Keratinocyte (primary cell): ENCODE measurements at regions not wholly inside any gene's neighbourhood (a gene's known extent, or its start where the extent isn't known, plus 50 kb on each side); places are given as distances from the start of the nearest gene placed in this dataset.

Source experiments
- DNase-seq: peaks from one replicate; pipeline ENCODE4 v3.0.0-alpha.2; 2011; ENCODE audit warnings: low read depth, missing footprints, low spot score
- FAIRE-seq: peaks from 2 replicates; lab custom pipeline; 2011; peaks lifted over from hg19 to GRCh38; lab: Jason Lieb, UNC
- H2AFZ ChIP-seq: 2 replicates; pipeline ENCODE4 v1.6.0; 2012; ENCODE audit warnings: low read length, control low read depth, inconsistent platforms; ENCODE audit not compliant: control insufficient read depth
- H3K27ac ChIP-seq: 2 replicates; pipeline ENCODE4 v1.5.1; 2011; ENCODE audit warnings: low read length; ENCODE audit not compliant: control insufficient read depth, insufficient read depth
- H3K27me3 ChIP-seq: 3 replicates; pipeline ENCODE4 v1.6.0; 2011; ENCODE audit warnings: low read length; ENCODE audit not compliant: control insufficient read depth, insufficient read depth; ENCODE audit errors: extremely low read depth
- H3K36me3 ChIP-seq, 2 experiments: 2 replicates in 1 of 2; 3 replicates in 1 of 2; pipeline ENCODE4 v1.5.1; 2011; ENCODE audit warnings: low read length in 2 of 2, mild to moderate bottlenecking in 1 of 2; ENCODE audit not compliant: control insufficient read depth in 2 of 2, insufficient read depth in 2 of 2; ENCODE audit errors: extremely low read depth in 1 of 2
- H3K4me1 ChIP-seq: 3 replicates; pipeline ENCODE4 v1.5.1; 2011; ENCODE audit warnings: low read length; ENCODE audit not compliant: control insufficient read depth, insufficient read depth; ENCODE audit errors: extremely low read depth
- H3K4me2 ChIP-seq: 3 replicates; pipeline ENCODE4 v1.6.0; 2011; ENCODE audit warnings: low read depth, low read length; ENCODE audit not compliant: control insufficient read depth, insufficient read depth; ENCODE audit errors: extremely low read depth
- H3K4me3 ChIP-seq, 3 experiments: fragments of 200-600 bp in 1 of 3; sonication (generic) in 1 of 3; 2 replicates in 2 of 3; 3 replicates in 1 of 3; pipeline ENCODE4 v1.5.1; 2011 to 2016; ENCODE audit warnings: low read length in 3 of 3, mild to moderate bottlenecking in 3 of 3, control low read depth in 2 of 3, inconsistent platforms in 1 of 3, low read depth in 1 of 3, mixed read lengths in 1 of 3, mixed run types in 1 of 3, moderate library complexity in 1 of 3; ENCODE audit not compliant: control insufficient read depth in 2 of 3, insufficient read depth in 2 of 3; ENCODE audit errors: extremely low read depth in 1 of 3
- H3K79me2 ChIP-seq: 2 replicates; pipeline ENCODE4 v1.6.0; 2012; ENCODE audit warnings: low read length; ENCODE audit not compliant: control insufficient read depth, insufficient read depth
- H3K9ac ChIP-seq: 3 replicates; pipeline ENCODE4 v1.6.0; 2011; ENCODE audit warnings: low read length; ENCODE audit not compliant: control insufficient read depth, insufficient read depth; ENCODE audit errors: extremely low read depth
- H3K9me1 ChIP-seq: 3 replicates; pipeline ENCODE4 v1.6.0; 2011; ENCODE audit warnings: low read length; ENCODE audit not compliant: control insufficient read depth, insufficient read depth; ENCODE audit errors: extremely low read depth
- H3K9me3 ChIP-seq: 2 replicates; pipeline ENCODE4 v1.5.1; 2012; ENCODE audit warnings: low read depth, low read length; ENCODE audit not compliant: control insufficient read depth
- H4K20me1 ChIP-seq: 3 replicates; pipeline ENCODE4 v1.6.0; 2011; ENCODE audit warnings: low read length; ENCODE audit not compliant: control insufficient read depth, insufficient read depth; ENCODE audit errors: extremely low read depth
- CTCF ChIP-seq, 3 experiments: IDR thresholded peaks in 1 of 3; conservative IDR thresholded peaks in 1 of 3; optimal IDR thresholded peaks in 1 of 3; 2 replicates in 2 of 3; 3 replicates in 1 of 3; pipeline versions ENCODE3 to v1.5.1; 2011; ENCODE audit warnings: low read length in 3 of 3, mild to moderate bottlenecking in 3 of 3, moderate library complexity in 2 of 3, control low read depth in 1 of 3, inconsistent platforms in 1 of 3; ENCODE audit not compliant: insufficient read depth in 2 of 3; ENCODE audit errors: extremely low read depth in 1 of 3
- EZH2 ChIP-seq: IDR thresholded peaks from one replicate; pipeline ENCODE4 v1.6.1; 2012; ENCODE audit warnings: inconsistent platforms, mild to moderate bottlenecking, low read length, moderate library complexity
- dilution Hi-C: fragments of 300-500 bp; cut with MboI; formaldehyde crosslinking; loops from one replicate; pipeline ENCODE4 v1.7.0; 2020; ENCODE audit warnings: low sequenced_read_pairs; ENCODE audit not compliant: extremely low pct_ligation_motif_present

- no peak overlapping the region for H3K4me2 ChIP-seq
- DNase-seq (no peak), FAIRE-seq (no peak)
- H3K27me3 ChIP-seq: no peaks in the 10 kb centered on the region
- H3K79me2 ChIP-seq: no peaks in the 10 kb centered on the region
- peaks cover 18% of the 10 kb centered on the region for H3K4me1 ChIP-seq
- no peak overlapping the region for H2AFZ ChIP-seq
- no peak overlapping the region for H3K27ac ChIP-seq
- H3K9ac ChIP-seq: no peak overlapping the region
- no peaks in the 10 kb centered on the region for H4K20me1 ChIP-seq
- no peaks in the 10 kb centered on the region for H3K9me3 ChIP-seq
- dilution Hi-C loops: no loop called here
- TF ChIP-seq CTCF (optimal IDR thresholded peaks at IDR 0.05 in 1 of 3, IDR thresholded peaks at IDR 0.05 in 1 of 3, conservative IDR thresholded peaks at IDR 0.05 in 1 of 3; ENCODE audit: extremely low read depth in 1 of 3, insufficient read depth in 2 of 3, low read length in 3 of 3) (no peak), EZH2 (no peak)
- H3K9me1 ChIP-seq: no peaks in the 10 kb centered on the region
- H3K36me3 ChIP-seq: no peaks in the 10 kb centered on the region
- no peak overlapping the region for H3K4me3 ChIP-seq
Measured at GRCh38 chr17:62887437-62887836, 78.6 kb upstream of the TANC2 start.

- Histone ChIP-seq H3K79me2 (no peaks in the 10 kb centered on the region), H3K27ac (no peak overlapping the region), H3K9me1 (no peaks in the 10 kb centered on the region), H2AFZ (no peak overlapping the region), H3K4me2 (no peak overlapping the region), H3K9ac (no peak overlapping the region), H3K9me3 (no peaks in the 10 kb centered on the region), H4K20me1 (no peaks in the 10 kb centered on the region), H3K4me1 (peaks cover 10% of the 10 kb centered on the region), H3K27me3 (no peaks in the 10 kb centered on the region), H3K36me3 (no peaks in the 10 kb centered on the region), H3K4me3 (no peak overlapping the region)
- DNase-seq (no peak), FAIRE-seq (no peak)
- no peak for TF ChIP-seq CTCF (optimal IDR thresholded peaks at IDR 0.05 in 1 of 3, IDR thresholded peaks at IDR 0.05 in 1 of 3, conservative IDR thresholded peaks at IDR 0.05 in 1 of 3; ENCODE audit: extremely low read depth in 1 of 3, insufficient read depth in 2 of 3, low read length in 3 of 3)
- TF ChIP-seq EZH2: no peak
- dilution Hi-C loops: no loop called here
Measured at GRCh38 chr17:62884781-62885180, 76.7 kb upstream of the MARCHF10 start.
